ENCODE measurements at regions not wholly inside any gene's neighbourhood (a gene's known extent, or its start where the extent isn't known, plus 50 kb on each side); places are given as distances from the start of the nearest gene placed in this dataset.

- DNase-seq: no peak
These were observed 273.9 kb downstream of the ZNF536 start for GRCh38 chr19:30645946-30646577.

GRCh38 chr19:30640252-30640965, 268.2 kb downstream of the ZNF536 start:
- DNase-seq: no peak

- no peak for DNase-seq
These were observed 266.7 kb downstream of the ZNF536 start for GRCh38 chr19:30638889-30639288.

- DNase-seq: no peak
These were observed 265.7 kb downstream of the ZNF536 start for GRCh38 chr19:30637926-30638325.

- DNase-seq: no peak
These were observed 263.1 kb downstream of the ZNF536 start for GRCh38 chr19:30634996-30635975.

GRCh38 chr19:30634131-30634830, 262.1 kb downstream of the ZNF536 start:
- DNase-seq: no peak

GRCh38 chr19:30631033-30631370, 258.8 kb downstream of the ZNF536 start:
- DNase-seq: no peak

- DNase-seq: no peak
These were observed 258.3 kb downstream of the ZNF536 start for GRCh38 chr19:30630289-30631032.

- DNase-seq: no peak
These were observed 256.9 kb downstream of the ZNF536 start for GRCh38 chr19:30629086-30629485.

GRCh38 chr19:30626626-30626966, 254.4 kb downstream of the ZNF536 start:
- no peak for DNase-seq

- DNase-seq: no peak
These were observed 253.9 kb downstream of the ZNF536 start for GRCh38 chr19:30625947-30626625.

GRCh38 chr19:30622276-30622675, 250.1 kb downstream of the ZNF536 start:
- DNase-seq: no peak

- DNase-seq: no peak
These were observed 249.2 kb downstream of the ZNF536 start for GRCh38 chr19:30621326-30621920.

GRCh38 chr19:30620354-30620753, 248.2 kb downstream of the ZNF536 start:
- DNase-seq: no peak

- no peak for DNase-seq
These were observed 237.6 kb downstream of the ZNF536 start for GRCh38 chr19:30609656-30610270.

GRCh38 chr19:30608471-30608870, 236.3 kb downstream of the ZNF536 start:
- DNase-seq: no peak
